PFSK-1 (cell line): ENCODE measurements at regions not wholly inside any gene's neighbourhood (a gene's known extent, or its start where the extent isn't known, plus 50 kb on each side); places are given as distances from the start of the nearest gene placed in this dataset.

Source experiments
- FOXP2 ChIP-seq: optimal IDR thresholded peaks from 2 replicates; pipeline ENCODE3; 2011; ENCODE audit warnings: borderline replicate concordance, control low read depth, inconsistent platforms; ENCODE audit not compliant: insufficient read depth; ENCODE audit errors: extremely low read length, extremely low read depth
- POLR2AphosphoS5 ChIP-seq: IDR thresholded peaks from 2 replicates; pipeline ENCODE4 v1.6.1; 2012; ENCODE audit warnings: low read depth, mild to moderate bottlenecking, control low read depth, low read length, moderate library complexity
- REST ChIP-seq, 2 experiments: IDR thresholded peaks; 2 replicates each; pipeline versions ENCODE4 v1.6.1 to v1.8.0; 2011 to 2012; ENCODE audit warnings: low read depth in 2 of 2, low read length in 2 of 2, control low read depth in 1 of 2, inconsistent platforms in 1 of 2, mild to moderate bottlenecking in 1 of 2, moderate library complexity in 1 of 2; ENCODE audit not compliant: insufficient read depth in 1 of 2
- SIN3A ChIP-seq: IDR thresholded peaks from 2 replicates; pipeline ENCODE4 v1.6.1; 2012; ENCODE audit warnings: mild to moderate bottlenecking, low read length, moderate library complexity, borderline replicate concordance; ENCODE audit not compliant: insufficient read depth
- TAF1 ChIP-seq: IDR thresholded peaks from 2 replicates; pipeline ENCODE4 v1.6.1; 2012; ENCODE audit warnings: low read length, control low read depth, borderline replicate concordance; ENCODE audit not compliant: insufficient read depth

- TF ChIP-seq POLR2AphosphoS5 (no peak), FOXP2 (no peak), REST (IDR thresholded peaks at IDR 0.05; ENCODE audit: insufficient read depth in 1 of 2, low read depth in 2 of 2, low read length in 2 of 2) (no peak), SIN3A (no peak), TAF1 (no peak)
These were observed 234.2 kb upstream of the SULF2 start for GRCh38 chr20:48019496-48019895.

- TF ChIP-seq SIN3A, result no peak
- TF ChIP-seq POLR2AphosphoS5, result no peak
- TF ChIP-seq FOXP2, result no peak
- TF ChIP-seq REST (IDR thresholded peaks at IDR 0.05; ENCODE audit: insufficient read depth in 1 of 2, low read depth in 2 of 2, low read length in 2 of 2), result no peak
- TF ChIP-seq TAF1, result no peak
These were observed 232.7 kb upstream of the SULF2 start for GRCh38 chr20:48017992-48018391.

- no peak for TF ChIP-seq REST (IDR thresholded peaks at IDR 0.05; ENCODE audit: insufficient read depth in 1 of 2, low read depth in 2 of 2, low read length in 2 of 2)
- TF ChIP-seq POLR2AphosphoS5, result no peak
- TF ChIP-seq FOXP2, result no peak
- TF ChIP-seq SIN3A, result no peak
- TF ChIP-seq TAF1, result no peak
These were observed 232.2 kb upstream of the SULF2 start for GRCh38 chr20:48017509-48017908.

- TF ChIP-seq SIN3A (no peak), TAF1 (no peak), POLR2AphosphoS5 (no peak), FOXP2 (no peak), REST (IDR thresholded peaks at IDR 0.05; ENCODE audit: insufficient read depth in 1 of 2, low read depth in 2 of 2, low read length in 2 of 2) (no peak)
These were observed 230.9 kb upstream of the SULF2 start for GRCh38 chr20:48015943-48016723.
